ENCODE measurements at regions not wholly inside any gene's neighbourhood (a gene's known extent, or its start where the extent isn't known, plus 50 kb on each side); places are given as distances from the start of the nearest gene placed in this dataset.
A peak's percentile ranks its signal among the peaks of the same experiment; 100 is the strongest.

DNA sequence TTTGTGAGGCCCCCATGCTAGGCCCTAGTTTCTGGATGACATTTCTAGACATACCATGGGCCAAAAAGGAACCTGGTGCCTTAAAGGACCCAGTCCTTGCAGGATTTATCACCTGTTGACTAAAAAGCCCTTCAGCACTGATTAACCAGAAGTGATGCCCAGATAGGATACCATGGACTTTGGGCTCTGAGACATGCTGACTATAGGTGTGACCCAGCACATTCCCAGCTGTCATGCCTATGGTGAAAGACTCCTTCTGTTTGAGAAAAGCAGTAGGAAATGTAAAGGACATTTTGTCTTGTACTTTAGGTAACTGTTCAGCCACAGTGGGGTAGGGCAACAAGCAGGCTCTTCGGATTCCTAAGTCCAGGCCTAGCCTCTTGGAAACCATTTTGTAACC is 724.2 kb downstream of the CD109 start:
- ChIA-PET CTCF (interaction anchor here (0.6 to 2.1 kb wide), 3 partner anchors 424 to 789 kb away, joined by 3 to 4 read pairs (median 3); no protein-coding TSS in a partner anchor), POLR2A (no interaction called here)
- no peaks in the 10 kb centered on the region for H3K4me1 Mint-ChIP-seq (ENCODE audit: insufficient read depth, unreplicated experiment)
- H3K27me3 Mint-ChIP-seq (ENCODE audit: insufficient read depth, unreplicated experiment), result no peaks in the 10 kb centered on the region
- DNase-seq (ENCODE audit: unreplicated experiment), result no peak
- BruUV-seq (replicated peaks), result no TSS peak
- H3K4me3 Mint-ChIP-seq (ENCODE audit: unreplicated experiment), result no peak overlapping the region
- no peaks in the 10 kb centered on the region for H3K36me3 Mint-ChIP-seq (ENCODE audit: insufficient read depth, unreplicated experiment)
- peaks cover 14% of the 10 kb centered on the region for H3K9me3 Mint-ChIP-seq (ENCODE audit: unreplicated experiment)
- intact Hi-C loops (cut with micrococcal nuclease), result no loop called here
- TF ChIP-seq, protein P1, sequence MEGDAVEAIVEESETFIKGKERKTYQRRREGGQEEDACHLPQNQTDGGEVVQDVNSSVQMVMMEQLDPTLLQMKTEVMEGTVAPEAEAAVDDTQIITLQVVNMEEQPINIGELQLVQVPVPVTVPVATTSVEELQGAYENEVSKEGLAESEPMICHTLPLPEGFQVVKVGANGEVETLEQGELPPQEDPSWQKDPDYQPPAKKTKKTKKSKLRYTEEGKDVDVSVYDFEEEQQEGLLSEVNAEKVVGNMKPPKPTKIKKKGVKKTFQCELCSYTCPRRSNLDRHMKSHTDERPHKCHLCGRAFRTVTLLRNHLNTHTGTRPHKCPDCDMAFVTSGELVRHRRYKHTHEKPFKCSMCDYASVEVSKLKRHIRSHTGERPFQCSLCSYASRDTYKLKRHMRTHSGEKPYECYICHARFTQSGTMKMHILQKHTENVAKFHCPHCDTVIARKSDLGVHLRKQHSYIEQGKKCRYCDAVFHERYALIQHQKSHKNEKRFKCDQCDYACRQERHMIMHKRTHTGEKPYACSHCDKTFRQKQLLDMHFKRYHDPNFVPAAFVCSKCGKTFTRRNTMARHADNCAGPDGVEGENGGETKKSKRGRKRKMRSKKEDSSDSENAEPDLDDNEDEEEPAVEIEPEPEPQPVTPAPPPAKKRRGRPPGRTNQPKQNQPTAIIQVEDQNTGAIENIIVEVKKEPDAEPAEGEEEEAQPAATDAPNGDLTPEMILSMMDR (IDR thresholded peaks at IDR 0.05; ENCODE audit: unreplicated experiment), result no peak
- H3K27ac Mint-ChIP-seq (ENCODE audit: low read depth, unreplicated experiment), result no peak overlapping the region

- TF ChIP-seq, protein P1 (IDR thresholded peaks at IDR 0.05; ENCODE audit: unreplicated experiment), result no peak
- no peaks in the 10 kb centered on the region for H3K27me3 Mint-ChIP-seq (ENCODE audit: insufficient read depth, unreplicated experiment)
- no peak overlapping the region for H3K27ac Mint-ChIP-seq (ENCODE audit: low read depth, unreplicated experiment)
- H3K9me3 Mint-ChIP-seq (ENCODE audit: unreplicated experiment), result no peaks in the 10 kb centered on the region
- ChIA-PET POLR2A (interaction anchor here (0.6 kb wide), 1 partner anchor 789 kb away, joined by 3 read pairs; no protein-coding TSS in a partner anchor), CTCF (interaction anchor here (0.7 kb wide), 2 partner anchors 782 to 794 kb away, joined by 3 to 4 read pairs; no protein-coding TSS in a partner anchor)
- H3K4me3 Mint-ChIP-seq (ENCODE audit: unreplicated experiment), result no peak overlapping the region
- no TSS peak for BruUV-seq (replicated peaks)
- H3K4me1 Mint-ChIP-seq (ENCODE audit: insufficient read depth, unreplicated experiment), result no peaks in the 10 kb centered on the region
- H3K36me3 Mint-ChIP-seq (ENCODE audit: insufficient read depth, unreplicated experiment), result no peaks in the 10 kb centered on the region
- intact Hi-C loops (cut with micrococcal nuclease), result no loop called here
- no peak for DNase-seq (ENCODE audit: unreplicated experiment)
Measured at GRCh38 chr6:74415056-74415455, 719.1 kb downstream of the CD109 start.

- no peaks in the 10 kb centered on the region for H3K27me3 Mint-ChIP-seq (ENCODE audit: insufficient read depth, unreplicated experiment)
- intact Hi-C loops (cut with micrococcal nuclease), result loop anchor here (5.0 kb wide), 1 partner anchor 467 kb away; no protein-coding TSS in a partner anchor
- H3K4me3 Mint-ChIP-seq (ENCODE audit: unreplicated experiment), result no peak overlapping the region
- no peaks in the 10 kb centered on the region for H3K9me3 Mint-ChIP-seq (ENCODE audit: unreplicated experiment)
- no peaks in the 10 kb centered on the region for H3K4me1 Mint-ChIP-seq (ENCODE audit: insufficient read depth, unreplicated experiment)
- BruUV-seq (replicated peaks), result no TSS peak
- ChIA-PET CTCF (interaction anchor here (0.9 to 8.5 kb wide), 4 partner anchors 13 to 799 kb away, joined by 3 to 132 read pairs (median 46); partner anchors contain the start of gene COL12A1), POLR2A (interaction anchor here (3.6 kb wide), 1 partner anchor 795 kb away, joined by 31 read pairs; the partner anchor contains the start of gene COL12A1)
- H3K36me3 Mint-ChIP-seq (ENCODE audit: insufficient read depth, unreplicated experiment), result no peaks in the 10 kb centered on the region
- DNase-seq (ENCODE audit: unreplicated experiment), result no peak
- TF ChIP-seq, protein P1 (IDR thresholded peaks at IDR 0.05; ENCODE audit: unreplicated experiment), result no peak
- H3K27ac Mint-ChIP-seq (ENCODE audit: low read depth, unreplicated experiment), result no peak overlapping the region
Measured at GRCh38 chr6:74410630-74411029, 714.6 kb downstream of the CD109 start.

GRCh38 chr6:74409447-74409846 is 713.4 kb downstream of the CD109 start:
- peak; percentile 62 for DNase-seq (ENCODE audit: unreplicated experiment)
- POLR2A ChIA-PET, result interaction anchor here (3.6 kb wide), 1 partner anchor 796 kb away, joined by 31 read pairs; the partner anchor contains the start of gene COL12A1
- Mint-ChIP-seq H3K9me3 (ENCODE audit: unreplicated experiment) (no peaks in the 10 kb centered on the region), H3K27ac (ENCODE audit: low read depth, unreplicated experiment) (no peak overlapping the region), H3K27me3 (ENCODE audit: insufficient read depth, unreplicated experiment) (no peaks in the 10 kb centered on the region), H3K36me3 (ENCODE audit: insufficient read depth, unreplicated experiment) (no peaks in the 10 kb centered on the region), H3K4me1 (ENCODE audit: insufficient read depth, unreplicated experiment) (no peaks in the 10 kb centered on the region), H3K4me3 (ENCODE audit: unreplicated experiment) (no peak overlapping the region)
- intact Hi-C loops (cut with micrococcal nuclease), result loop anchor here (1.0 to 5.0 kb wide), 7 partner anchors 165 to 795 kb away; no protein-coding TSS in a partner anchor
- CTCF ChIA-PET, result interaction anchor here (0.5 to 8.5 kb wide), 32 partner anchors 11 to 815 kb away, joined by 3 to 132 read pairs (median 4); partner anchors contain the start of gene COL12A1
- no TSS peak for BruUV-seq (replicated peaks)
- TF ChIP-seq, protein P1 (IDR thresholded peaks at IDR 0.05; ENCODE audit: unreplicated experiment), result peak; percentile 70
